Upper lobe of right lung (tissue), 1 donor: ENCODE measurements at regions not wholly inside any gene's neighbourhood (a gene's known extent, or its start where the extent isn't known, plus 50 kb on each side); places are given as distances from the start of the nearest gene placed in this dataset.
"Not testable (repeated sequence)": the region's sequence is repeated elsewhere in the genome, so short reads cannot be mapped to it uniquely, and the experiment has no call there.

Experiments
- ATAC-seq: fragments of 200-7000 bp; cut with Tn5 transposase; one replicate; pipeline ENCODE4 v1.9.1; 2020; ENCODE audit warnings: mild to moderate bottlenecking, moderate library complexity
- DNase-seq: peaks from one replicate; pipeline ENCODE4 v3.0.0-alpha.2; 2020
- H3K27ac ChIP-seq: fragments of 200-600 bp; one replicate; pipeline ENCODE4 v1.8.0; 2022
- H3K27me3 ChIP-seq: fragments of 200-600 bp; one replicate; pipeline ENCODE4 v1.8.0; 2022; ENCODE audit warnings: mild to moderate bottlenecking
- H3K36me3 ChIP-seq: fragments of 200-600 bp; one replicate; pipeline ENCODE4 v1.8.0; 2022
- H3K4me1 ChIP-seq: fragments of 200-600 bp; one replicate; pipeline ENCODE4 v1.8.0; 2022
- H3K4me3 ChIP-seq: fragments of 200-600 bp; one replicate; pipeline ENCODE4 v1.8.0; 2022; ENCODE audit warnings: mild to moderate bottlenecking
- H3K9me3 ChIP-seq: fragments of 200-600 bp; one replicate; pipeline ENCODE4 v1.8.0; 2022
- CTCF ChIP-seq: fragments of 200-600 bp; IDR thresholded peaks from one replicate; pipeline ENCODE4 v1.8.0; 2022; ENCODE audit warnings: antibody characterized with exemption
- intact Hi-C: fragments of 100-400 bp; cut with DNase I; formaldehyde crosslinking; loops from one replicate; pipeline ENCODE4 v1.11.0; 2022
- donor health status: DM: no; HTN: yes; CAD: no; lungs with severe emphysema.

- DNase-seq = peak; percentile 30
- no peaks in the 10 kb centered on the region for H3K36me3 ChIP-seq
- ATAC-seq = no peak
- intact Hi-C loops = no loop called here
- H3K27ac ChIP-seq = no peak overlapping the region
- H3K4me3 ChIP-seq = no peak overlapping the region
- TF ChIP-seq CTCF = no peak
- H3K4me1 ChIP-seq = no peaks in the 10 kb centered on the region
- no peaks in the 10 kb centered on the region for H3K27me3 ChIP-seq
- H3K9me3 ChIP-seq = no peaks in the 10 kb centered on the region
Observed at GRCh38 chr14:43410631-43411030, 1096.5 kb downstream of the FSCB start.

GRCh38 chr14:43408472-43408871 is 1098.6 kb downstream of the FSCB start:
- no peaks in the 10 kb centered on the region for H3K27me3 ChIP-seq
- TF ChIP-seq CTCF = no peak
- ATAC-seq (no peak), DNase-seq (no peak)
- H3K4me1 ChIP-seq = no peaks in the 10 kb centered on the region
- intact Hi-C loops = no loop called here
- no peaks in the 10 kb centered on the region for H3K9me3 ChIP-seq
- H3K27ac ChIP-seq = no peak overlapping the region
- no peak overlapping the region for H3K4me3 ChIP-seq
- H3K36me3 ChIP-seq = no peaks in the 10 kb centered on the region

- no peak for DNase-seq
- ATAC-seq = no peak
- Histone ChIP-seq H3K9me3 (no peaks in the 10 kb centered on the region), H3K27me3 (no peaks in the 10 kb centered on the region), H3K4me1 (no peaks in the 10 kb centered on the region), H3K4me3 (no peak overlapping the region), H3K27ac (no peak overlapping the region), H3K36me3 (no peaks in the 10 kb centered on the region)
- no peak for TF ChIP-seq CTCF
- intact Hi-C loops = no loop called here
Observed at GRCh38 chr14:43407706-43408105, 1099.4 kb downstream of the FSCB start.

GRCh38 chr14:43406931-43407330 is 1100.2 kb downstream of the FSCB start:
- H3K36me3 ChIP-seq = no peaks in the 10 kb centered on the region
- H3K9me3 ChIP-seq = no peaks in the 10 kb centered on the region
- H3K4me3 ChIP-seq = no peak overlapping the region
- no peak for ATAC-seq
- no peak overlapping the region for H3K27ac ChIP-seq
- intact Hi-C loops = no loop called here
- H3K4me1 ChIP-seq = no peaks in the 10 kb centered on the region
- no peak for TF ChIP-seq CTCF
- DNase-seq = no peak
- H3K27me3 ChIP-seq = no peaks in the 10 kb centered on the region

GRCh38 chr14:43399289-43399688 is 1107.8 kb downstream of the FSCB start:
- Histone ChIP-seq H3K4me1 (no peaks in the 10 kb centered on the region), H3K27me3 (no peaks in the 10 kb centered on the region), H3K9me3 (no peaks in the 10 kb centered on the region), H3K4me3 (no peak overlapping the region), H3K36me3 (no peaks in the 10 kb centered on the region), H3K27ac (no peak overlapping the region)
- TF ChIP-seq CTCF = no peak
- ATAC-seq (no peak), DNase-seq (no peak)
- intact Hi-C loops = no loop called here

- DNase-seq, H3K27ac ChIP-seq, H3K9me3 ChIP-seq, H3K27me3 ChIP-seq, H3K4me1 ChIP-seq, ATAC-seq, H3K4me3 ChIP-seq, H3K36me3 ChIP-seq, intact Hi-C loops: not testable (repeated sequence)
Observed at GRCh38 chr14:43370565-43370896, 1136.6 kb downstream of the FSCB start.
